Neural progenitor cell (in vitro differentiated cells): ENCODE measurements at regions not wholly inside any gene's neighbourhood (a gene's known extent, or its start where the extent isn't known, plus 50 kb on each side); places are given as distances from the start of the nearest gene placed in this dataset.
A peak's percentile ranks its signal among the peaks of the same experiment; 100 is the strongest.

Experiments used
- DNase-seq: peaks from one replicate; pipeline ENCODE4 v3.0.0-alpha.2; 2016; ENCODE audit warnings: low spot score
- H2AFZ ChIP-seq: fragments of 200-600 bp; sonication (generic); replicated peaks from 2 replicates; pipeline ENCODE4 v1.6.1; 2016; ENCODE audit warnings: antibody characterized with exemption
- H3F3A ChIP-seq: fragments of 200-600 bp; sonication (generic); 2 replicates; pipeline ENCODE4 v1.6.1; 2016; ENCODE audit warnings: antibody characterized with exemption, low read depth
- H3K27ac ChIP-seq: fragments of 200-600 bp; sonication (generic); 2 replicates; pipeline ENCODE4 v1.5.1; 2016; ENCODE audit warnings: mild to moderate bottlenecking
- H3K27me3 ChIP-seq: fragments of 200-600 bp; sonication (generic); 2 replicates; pipeline ENCODE4 v1.6.1; 2016; ENCODE audit warnings: mild to moderate bottlenecking, moderate library complexity
- H3K36me3 ChIP-seq: fragments of 200-600 bp; sonication (generic); 2 replicates; pipeline ENCODE4 v1.5.1; 2016
- H3K4me1 ChIP-seq: fragments of 200-600 bp; sonication (generic); 2 replicates; pipeline ENCODE4 v1.6.1; 2016; ENCODE audit warnings: mixed run types
- H3K4me2 ChIP-seq: fragments of 200-600 bp; sonication (generic); 2 replicates; pipeline ENCODE4 v1.6.1; 2016
- H3K4me3 ChIP-seq: fragments of 200-600 bp; sonication (generic); 2 replicates; pipeline ENCODE4 v1.5.1; 2016
- H3K79me2 ChIP-seq: fragments of 200-600 bp; sonication (generic); 2 replicates; pipeline ENCODE4 v1.6.1; 2016; ENCODE audit warnings: low read depth
- H3K9ac ChIP-seq: fragments of 200-600 bp; sonication (generic); 2 replicates; pipeline ENCODE4 v1.6.1; 2016
- H3K9me3 ChIP-seq: fragments of 200-600 bp; sonication (generic); 2 replicates; pipeline ENCODE4 v1.5.1; 2016; ENCODE audit warnings: low read depth
- H4K20me1 ChIP-seq: fragments of 200-600 bp; sonication (generic); 2 replicates; pipeline ENCODE4 v1.6.1; 2016; ENCODE audit warnings: low read depth
- H3K27ac Mint-ChIP-seq: 3 replicates; pipeline ENCODE4 v1.8.0; 2021; ENCODE audit warnings: mixed read lengths
- H3K27me3 Mint-ChIP-seq: 2 replicates; pipeline ENCODE4 v1.8.0; 2022; ENCODE audit warnings: low read depth, mild to moderate bottlenecking, inconsistent platforms, moderate library complexity, mixed read lengths; ENCODE audit not compliant: insufficient read depth
- H3K36me3 Mint-ChIP-seq: 3 replicates; pipeline ENCODE4 v1.8.0; 2021; ENCODE audit warnings: mixed read lengths
- H3K4me1 Mint-ChIP-seq: 3 replicates; pipeline ENCODE4 v1.8.0; 2021; ENCODE audit warnings: mixed read lengths
- H3K4me3 Mint-ChIP-seq: 3 replicates; pipeline ENCODE4 v1.8.0; 2021; ENCODE audit warnings: mild to moderate bottlenecking, moderate library complexity, mixed read lengths
- H3K9me3 Mint-ChIP-seq: 3 replicates; pipeline ENCODE4 v1.8.0; 2020; ENCODE audit warnings: mixed read lengths
- EZH2 ChIP-seq: fragments of 200-600 bp; sonication (generic); IDR thresholded peaks from 2 replicates; pipeline ENCODE4 v1.6.1; 2017; ENCODE audit warnings: antibody characterized with exemption, mild to moderate bottlenecking, moderate library complexity
- EZH2phosphoT487 ChIP-seq: fragments of 200-600 bp; sonication (generic); IDR thresholded peaks from 2 replicates; pipeline ENCODE4 v1.6.1; 2017; ENCODE audit warnings: antibody characterized with exemption
- TF ChIP-seq, protein P1 (sequence below): fragments of 200-600 bp; sonication (generic); IDR thresholded peaks from 2 replicates; pipeline ENCODE4 v1.5.1; 2017; ENCODE audit warnings: antibody characterized with exemption, mild to moderate bottlenecking

DNA sequence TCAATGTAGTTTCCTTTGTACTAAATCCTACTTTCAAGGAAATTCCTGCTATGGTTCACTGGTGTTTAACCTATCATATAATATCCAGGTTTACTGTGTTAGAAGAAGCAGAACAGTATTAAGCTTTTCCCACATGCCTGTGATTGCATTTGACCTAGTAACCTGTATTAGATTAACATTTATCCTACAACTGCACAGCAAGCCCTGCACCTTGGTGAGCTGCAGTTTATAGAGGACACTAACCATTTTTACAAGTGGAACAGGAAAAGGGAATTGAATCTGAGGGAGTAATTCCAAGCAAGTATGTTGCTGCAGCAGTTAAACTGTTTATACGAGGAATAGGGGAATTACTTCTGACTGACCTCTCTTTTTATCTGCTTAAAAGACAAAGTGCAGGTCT lies 328.6 kb downstream of the ETAA1 start:
- Histone ChIP-seq H3K9ac (no peak overlapping the region), H3K79me2 (no peaks in the 10 kb centered on the region), H4K20me1 (no peaks in the 10 kb centered on the region), H3F3A (no peaks in the 10 kb centered on the region), H3K27me3 (no peaks in the 10 kb centered on the region), H3K27ac (no peak overlapping the region), H3K4me1 (peaks cover 25% of the 10 kb centered on the region), H3K36me3 (no peaks in the 10 kb centered on the region), H3K4me2 (peak overlapping the region; percentile 45), H3K9me3 (no peaks in the 10 kb centered on the region), H2AFZ (no peak overlapping the region), H3K4me3 (no peak overlapping the region)
- H3K27me3 Mint-ChIP-seq = peaks cover 2% of the 10 kb centered on the region
- H3K4me1 Mint-ChIP-seq = peaks cover 35% of the 10 kb centered on the region
- peaks cover 6% of the 10 kb centered on the region for H3K9me3 Mint-ChIP-seq
- no peak overlapping the region for H3K27ac Mint-ChIP-seq
- H3K36me3 Mint-ChIP-seq = no peaks in the 10 kb centered on the region
- H3K4me3 Mint-ChIP-seq = no peak overlapping the region
- no peak for TF ChIP-seq EZH2phosphoT487
- TF ChIP-seq, protein P1, sequence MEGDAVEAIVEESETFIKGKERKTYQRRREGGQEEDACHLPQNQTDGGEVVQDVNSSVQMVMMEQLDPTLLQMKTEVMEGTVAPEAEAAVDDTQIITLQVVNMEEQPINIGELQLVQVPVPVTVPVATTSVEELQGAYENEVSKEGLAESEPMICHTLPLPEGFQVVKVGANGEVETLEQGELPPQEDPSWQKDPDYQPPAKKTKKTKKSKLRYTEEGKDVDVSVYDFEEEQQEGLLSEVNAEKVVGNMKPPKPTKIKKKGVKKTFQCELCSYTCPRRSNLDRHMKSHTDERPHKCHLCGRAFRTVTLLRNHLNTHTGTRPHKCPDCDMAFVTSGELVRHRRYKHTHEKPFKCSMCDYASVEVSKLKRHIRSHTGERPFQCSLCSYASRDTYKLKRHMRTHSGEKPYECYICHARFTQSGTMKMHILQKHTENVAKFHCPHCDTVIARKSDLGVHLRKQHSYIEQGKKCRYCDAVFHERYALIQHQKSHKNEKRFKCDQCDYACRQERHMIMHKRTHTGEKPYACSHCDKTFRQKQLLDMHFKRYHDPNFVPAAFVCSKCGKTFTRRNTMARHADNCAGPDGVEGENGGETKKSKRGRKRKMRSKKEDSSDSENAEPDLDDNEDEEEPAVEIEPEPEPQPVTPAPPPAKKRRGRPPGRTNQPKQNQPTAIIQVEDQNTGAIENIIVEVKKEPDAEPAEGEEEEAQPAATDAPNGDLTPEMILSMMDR = no peak
- no peak for DNase-seq

DNA sequence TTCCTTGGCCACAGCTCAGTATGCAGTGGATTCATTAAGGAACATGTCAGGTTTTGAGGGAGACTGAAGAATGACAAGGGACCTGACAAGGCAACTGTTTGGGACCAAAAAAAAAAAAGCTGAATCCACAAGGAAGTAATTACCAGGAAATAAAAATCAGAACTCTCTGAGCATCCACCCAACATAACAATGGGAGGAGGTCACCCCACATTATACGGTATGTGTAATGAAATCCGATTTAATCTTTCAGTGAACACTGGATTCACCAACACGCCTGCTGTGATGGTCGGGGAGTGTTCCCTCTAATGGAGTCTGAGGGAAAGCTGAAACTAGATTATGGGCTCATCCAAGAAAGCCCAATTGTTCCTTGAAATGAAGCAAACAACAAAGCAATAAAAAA lies 329.3 kb downstream of the ETAA1 start:
- Histone ChIP-seq H3K79me2 (no peaks in the 10 kb centered on the region), H3K36me3 (no peaks in the 10 kb centered on the region), H3K27ac (no peak overlapping the region), H2AFZ (no peak overlapping the region), H3K4me1 (peaks cover 25% of the 10 kb centered on the region), H4K20me1 (no peaks in the 10 kb centered on the region), H3K27me3 (no peaks in the 10 kb centered on the region), H3K4me2 (peak overlapping the region; percentile 45), H3K4me3 (no peak overlapping the region), H3K9ac (no peak overlapping the region), H3F3A (no peaks in the 10 kb centered on the region), H3K9me3 (no peaks in the 10 kb centered on the region)
- no peak overlapping the region for H3K27ac Mint-ChIP-seq
- no peaks in the 10 kb centered on the region for H3K36me3 Mint-ChIP-seq
- H3K4me3 Mint-ChIP-seq = no peak overlapping the region
- DNase-seq = peak; percentile 15
- no peaks in the 10 kb centered on the region for H3K9me3 Mint-ChIP-seq
- peaks cover 35% of the 10 kb centered on the region for H3K4me1 Mint-ChIP-seq
- TF ChIP-seq, protein P1 = no peak
- TF ChIP-seq EZH2 (no peak), EZH2phosphoT487 (peak; percentile 42)
- H3K27me3 Mint-ChIP-seq = peaks cover 2% of the 10 kb centered on the region

DNA sequence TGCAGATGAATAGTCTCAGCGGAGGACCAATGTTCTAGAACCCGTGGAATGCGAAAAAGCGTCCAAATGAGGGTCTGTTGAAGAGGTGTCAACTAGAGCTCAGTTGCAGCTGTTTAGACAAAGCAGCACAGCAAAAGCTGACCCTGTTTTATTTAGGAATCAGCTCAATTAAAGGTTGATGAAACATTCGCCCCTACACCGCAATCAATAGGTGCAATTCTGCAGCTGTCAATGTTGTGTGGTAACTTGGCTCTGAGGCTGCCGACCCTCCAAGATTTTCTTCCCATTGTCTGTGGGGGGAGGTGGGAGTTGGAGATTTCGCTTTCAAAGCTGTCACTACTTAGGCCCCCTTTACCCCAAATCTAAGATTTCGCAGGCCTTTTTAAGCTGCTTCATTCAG lies 330.0 kb downstream of the ETAA1 start:
- Mint-ChIP-seq H3K27me3 (peaks cover 2% of the 10 kb centered on the region), H3K4me1 (peaks cover 35% of the 10 kb centered on the region), H3K27ac (no peak overlapping the region), H3K9me3 (no peaks in the 10 kb centered on the region), H3K4me3 (no peak overlapping the region), H3K36me3 (no peaks in the 10 kb centered on the region)
- H4K20me1 ChIP-seq = no peaks in the 10 kb centered on the region
- H3K9ac ChIP-seq = no peak overlapping the region
- no peaks in the 10 kb centered on the region for H3K27me3 ChIP-seq
- H2AFZ ChIP-seq = no peak overlapping the region
- H3F3A ChIP-seq = no peaks in the 10 kb centered on the region
- H3K4me1 ChIP-seq = peaks cover 25% of the 10 kb centered on the region
- H3K9me3 ChIP-seq = no peaks in the 10 kb centered on the region
- no peaks in the 10 kb centered on the region for H3K79me2 ChIP-seq
- H3K4me2 ChIP-seq = peak overlapping the region; percentile 47
- DNase-seq = no peak
- no peak overlapping the region for H3K4me3 ChIP-seq
- TF ChIP-seq EZH2 = no peak
- TF ChIP-seq EZH2phosphoT487 = no peak
- TF ChIP-seq, protein P1 = no peak
- no peak overlapping the region for H3K27ac ChIP-seq
- H3K36me3 ChIP-seq = no peaks in the 10 kb centered on the region
